ENCODE measurements at regions not wholly inside any gene's neighbourhood (a gene's known extent, or its start where the extent isn't known, plus 50 kb on each side); places are given as distances from the start of the nearest gene placed in this dataset.
"Not testable (repeated sequence)": the region's sequence is repeated elsewhere in the genome, so short reads cannot be mapped to it uniquely, and the experiment has no call there.

GRCh38 chr6:66173587-66173986 is 466.6 kb upstream of the EYS start:
- no peak for DNase-seq
- peaks cover 0 to 8% of the 10 kb centered on the region in 2 experiments for H3K9me3 ChIP-seq (ENCODE audit: control insufficient read depth in 1 of 2, insufficient read depth in 1 of 2, low read length in 2 of 2)
- no peak for TF ChIP-seq CTCF (IDR thresholded peaks at IDR 0.05)
- CTCF ChIA-PET: no interaction called here
- H3K4me1 Mint-ChIP-seq (ENCODE audit: low read depth): no peaks in the 10 kb centered on the region
- no peaks in the 10 kb centered on the region for H3K27me3 Mint-ChIP-seq
- no peak overlapping the region for H3K4me3 ChIP-seq (ENCODE audit: low read length)
- H3K27ac Mint-ChIP-seq: no peak overlapping the region
- H3K36me3 ChIP-seq (ENCODE audit: insufficient read depth, low read length): no peaks in the 10 kb centered on the region
- H3K4me3 Mint-ChIP-seq: no peak overlapping the region
- H3K27me3 ChIP-seq (ENCODE audit: control insufficient read depth in 1 of 2, insufficient read depth in 2 of 2, low read length in 2 of 2): no peaks in the 10 kb centered on the region
- H3K36me3 Mint-ChIP-seq (ENCODE audit: low read depth): no peaks in the 10 kb centered on the region
- H3K4me1 ChIP-seq (ENCODE audit: insufficient read depth, low read length): no peaks in the 10 kb centered on the region
- POLR2A ChIA-PET: no interaction called here
- ATAC-seq (ENCODE audit: poor library complexity): no peak
- intact Hi-C loops (cut with DNase I, micrococcal nuclease): no loop called here
- H3K27ac ChIP-seq (ENCODE audit: low read depth in 1 of 2, low read length in 2 of 2): no peak overlapping the region
- peaks cover 15% of the 10 kb centered on the region for H3K9me3 Mint-ChIP-seq

GRCh38 chr6:66166713-66167112 is 459.7 kb upstream of the EYS start:
- H3K27ac ChIP-seq (ENCODE audit: low read depth in 1 of 2, low read length in 2 of 2); CTCF ChIA-PET; H3K4me3 Mint-ChIP-seq; POLR2A ChIA-PET; intact Hi-C loops (cut with DNase I, micrococcal nuclease); H3K4me1 Mint-ChIP-seq (ENCODE audit: low read depth); ATAC-seq (ENCODE audit: poor library complexity); H3K27ac Mint-ChIP-seq; H3K27me3 ChIP-seq (ENCODE audit: control insufficient read depth in 1 of 2, insufficient read depth in 2 of 2, low read length in 2 of 2); H3K27me3 Mint-ChIP-seq; H3K4me1 ChIP-seq (ENCODE audit: insufficient read depth, low read length); H3K4me3 ChIP-seq (ENCODE audit: low read length); H3K36me3 ChIP-seq (ENCODE audit: insufficient read depth, low read length); DNase-seq; H3K36me3 Mint-ChIP-seq (ENCODE audit: low read depth): not testable (repeated sequence)
- peaks cover 34% of the 10 kb centered on the region for H3K9me3 Mint-ChIP-seq
- H3K9me3 ChIP-seq (ENCODE audit: control insufficient read depth in 1 of 2, insufficient read depth in 1 of 2, low read length in 2 of 2): peaks cover 12 to 17% of the 10 kb centered on the region in 2 experiments

- intact Hi-C loops (cut with DNase I, micrococcal nuclease): no loop called here
- Mint-ChIP-seq H3K4me1 (ENCODE audit: low read depth) (no peaks in the 10 kb centered on the region), H3K36me3 (ENCODE audit: low read depth) (no peaks in the 10 kb centered on the region), H3K27me3 (no peaks in the 10 kb centered on the region), H3K4me3 (no peak overlapping the region), H3K9me3 (peaks cover 39% of the 10 kb centered on the region), H3K27ac (no peak overlapping the region)
- H3K27ac ChIP-seq (ENCODE audit: low read depth in 1 of 2, low read length in 2 of 2): no peak overlapping the region
- no peak for TF ChIP-seq CTCF (IDR thresholded peaks at IDR 0.05)
- H3K4me1 ChIP-seq (ENCODE audit: insufficient read depth, low read length): no peaks in the 10 kb centered on the region
- ChIA-PET CTCF (no interaction called here), POLR2A (no interaction called here)
- H3K4me3 ChIP-seq (ENCODE audit: low read length): no peak overlapping the region
- ATAC-seq (ENCODE audit: poor library complexity) (no peak), DNase-seq (no peak)
- H3K27me3 ChIP-seq (ENCODE audit: control insufficient read depth in 1 of 2, insufficient read depth in 2 of 2, low read length in 2 of 2): no peaks in the 10 kb centered on the region
- H3K9me3 ChIP-seq (ENCODE audit: control insufficient read depth in 1 of 2, insufficient read depth in 1 of 2, low read length in 2 of 2): peaks cover 13 to 29% of the 10 kb centered on the region in 2 experiments
- H3K36me3 ChIP-seq (ENCODE audit: insufficient read depth, low read length): no peaks in the 10 kb centered on the region
Observed at GRCh38 chr6:66161546-66162108, 454.6 kb upstream of the EYS start.

- no peak overlapping the region for H3K27ac ChIP-seq (ENCODE audit: low read depth in 1 of 2, low read length in 2 of 2)
- no peak for ATAC-seq (ENCODE audit: poor library complexity)
- ChIA-PET CTCF (no interaction called here), POLR2A (no interaction called here)
- no peak overlapping the region for H3K4me3 ChIP-seq (ENCODE audit: low read length)
- H3K36me3 ChIP-seq (ENCODE audit: insufficient read depth, low read length): no peaks in the 10 kb centered on the region
- H3K9me3 ChIP-seq (ENCODE audit: control insufficient read depth in 1 of 2, insufficient read depth in 1 of 2, low read length in 2 of 2): peaks cover 8 to 22% of the 10 kb centered on the region in 2 experiments
- no peak for TF ChIP-seq CTCF (IDR thresholded peaks at IDR 0.05)
- intact Hi-C loops (cut with DNase I, micrococcal nuclease): no loop called here
- H3K4me3 Mint-ChIP-seq: no peak overlapping the region
- peaks cover 35% of the 10 kb centered on the region for H3K9me3 Mint-ChIP-seq
- no peaks in the 10 kb centered on the region for H3K36me3 Mint-ChIP-seq (ENCODE audit: low read depth)
- no peak for DNase-seq
- no peaks in the 10 kb centered on the region for H3K4me1 ChIP-seq (ENCODE audit: insufficient read depth, low read length)
- no peaks in the 10 kb centered on the region for H3K4me1 Mint-ChIP-seq (ENCODE audit: low read depth)
- no peaks in the 10 kb centered on the region for H3K27me3 Mint-ChIP-seq
- H3K27ac Mint-ChIP-seq: no peak overlapping the region
- H3K27me3 ChIP-seq (ENCODE audit: control insufficient read depth in 1 of 2, insufficient read depth in 2 of 2, low read length in 2 of 2): no peaks in the 10 kb centered on the region
Observed at GRCh38 chr6:66159937-66160336, 452.9 kb upstream of the EYS start.
